Ammon's horn (tissue), 1 donor: ENCODE measurements at regions not wholly inside any gene's neighbourhood (a gene's known extent, or its start where the extent isn't known, plus 50 kb on each side); places are given as distances from the start of the nearest gene placed in this dataset.

ENCODE experiments used
- DNase-seq: peaks from one replicate; pipeline ENCODE4 v3.0.0-alpha.2; 2016; ENCODE audit warnings: low spot score

- peak; percentile 83 for DNase-seq
These were observed 61.5 kb downstream of the TBXT start for GRCh38 chr6:166106076-166106686.

DNA sequence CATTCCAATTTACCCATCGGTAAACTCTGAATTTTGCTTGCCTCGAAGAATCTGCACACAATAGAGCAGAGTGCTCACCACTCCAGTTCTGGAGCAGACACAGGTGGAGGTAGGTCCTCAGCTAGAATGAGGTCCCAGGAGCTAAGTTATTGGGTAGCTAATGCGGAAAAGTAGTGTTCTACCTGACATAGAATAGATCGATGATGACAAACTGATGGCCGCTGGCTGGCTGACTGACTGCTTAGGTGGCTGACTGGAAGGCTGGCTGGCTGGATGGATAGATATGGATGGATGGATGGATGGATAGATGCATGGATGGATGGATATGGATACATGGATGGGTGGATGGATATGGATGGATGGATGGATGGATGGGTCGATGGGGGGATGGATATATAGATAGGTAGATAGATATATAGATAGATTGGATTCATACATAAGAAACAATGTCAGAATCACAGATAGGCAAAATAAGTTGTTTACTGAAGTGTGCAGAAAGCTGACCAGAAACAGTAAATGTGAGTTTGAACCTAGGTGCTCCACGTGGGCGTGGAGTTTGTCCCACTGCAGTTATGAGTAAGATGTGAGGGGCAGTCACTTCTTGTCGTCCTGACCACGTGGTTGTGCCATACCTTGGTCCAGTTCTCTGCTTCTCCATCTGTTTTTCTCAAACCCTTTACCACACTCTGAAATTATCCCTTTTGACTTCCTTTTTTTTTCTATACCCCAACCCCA is 62.1 kb downstream of the TBXT start:
- DNase-seq, result no peak

GRCh38 chr6:166104872-166105271 is 62.8 kb downstream of the TBXT start:
- DNase-seq, result no peak

DNA sequence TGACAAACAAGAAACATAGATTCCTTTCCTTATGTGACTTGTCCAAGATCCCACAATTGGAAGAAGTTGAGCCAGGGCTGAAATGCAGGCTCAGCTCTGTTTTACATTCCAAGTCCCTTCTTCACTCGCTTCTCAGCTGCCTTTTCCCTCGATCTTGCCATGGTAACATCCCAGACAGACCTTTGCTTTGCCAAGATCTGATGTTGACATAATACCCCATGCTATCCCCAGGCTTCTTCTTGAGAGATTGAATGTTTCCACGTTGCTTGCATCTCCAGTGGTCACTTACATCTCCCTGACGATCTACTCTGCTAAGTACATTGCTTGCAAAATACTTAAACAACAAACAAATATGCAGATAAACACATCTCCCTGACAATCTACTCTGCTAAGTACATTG is 63.5 kb downstream of the TBXT start:
- DNase-seq, result no peak

DNA sequence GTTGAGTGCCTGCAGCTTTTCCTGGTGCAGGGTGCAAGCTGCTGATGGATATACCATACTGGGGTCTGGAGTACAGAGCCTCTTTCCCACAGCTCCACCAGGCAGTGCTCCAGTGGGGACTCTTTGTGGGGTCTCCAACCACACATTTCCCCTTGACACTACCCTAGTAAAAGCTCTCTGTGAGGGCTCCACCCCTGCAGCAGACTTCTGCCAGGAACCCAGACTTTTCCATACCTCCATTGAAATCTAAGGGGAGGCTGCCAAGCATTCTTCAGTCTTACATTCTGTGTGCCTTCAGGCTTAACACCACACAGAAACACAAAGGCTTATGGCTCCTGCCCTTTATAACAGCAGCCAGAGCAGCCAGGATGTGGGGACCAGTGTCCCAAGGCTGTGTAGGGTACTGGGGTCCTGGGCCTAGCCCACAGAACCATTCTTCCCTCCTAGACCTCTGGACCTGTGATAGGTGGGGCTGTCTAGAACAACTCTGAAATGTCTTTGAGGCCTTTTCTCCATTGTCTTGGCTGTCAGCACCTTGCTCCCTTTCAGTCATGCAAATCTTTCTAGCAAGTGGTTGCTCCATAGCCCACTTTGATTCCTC is 65.7 kb downstream of the TBXT start:
- no peak for DNase-seq

- DNase-seq, result peak; percentile 46
These were observed 69.6 kb downstream of the TBXT start for GRCh38 chr6:166097914-166098522.

DNA sequence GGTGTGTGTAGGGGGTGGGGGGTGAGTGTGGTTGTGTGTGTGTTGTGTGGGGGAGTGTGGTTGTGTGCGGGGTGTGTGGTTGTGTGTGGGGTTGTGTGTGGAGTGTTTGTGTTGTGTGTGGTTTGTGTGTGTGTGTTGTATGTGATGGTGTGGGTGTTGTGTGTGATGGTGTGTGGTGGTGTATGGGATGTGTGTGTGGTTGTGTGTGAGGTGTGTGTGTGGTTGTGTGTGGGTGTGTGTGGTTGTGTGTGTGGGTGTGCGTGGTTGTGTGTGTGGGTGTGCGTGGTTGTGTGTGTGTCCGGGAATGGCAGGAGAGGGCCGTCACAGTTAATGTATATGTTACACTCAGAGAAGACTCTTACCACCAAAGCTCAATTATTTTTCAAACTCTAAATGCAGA is 79.8 kb downstream of the TBXT start:
- DNase-seq, result no peak

DNA sequence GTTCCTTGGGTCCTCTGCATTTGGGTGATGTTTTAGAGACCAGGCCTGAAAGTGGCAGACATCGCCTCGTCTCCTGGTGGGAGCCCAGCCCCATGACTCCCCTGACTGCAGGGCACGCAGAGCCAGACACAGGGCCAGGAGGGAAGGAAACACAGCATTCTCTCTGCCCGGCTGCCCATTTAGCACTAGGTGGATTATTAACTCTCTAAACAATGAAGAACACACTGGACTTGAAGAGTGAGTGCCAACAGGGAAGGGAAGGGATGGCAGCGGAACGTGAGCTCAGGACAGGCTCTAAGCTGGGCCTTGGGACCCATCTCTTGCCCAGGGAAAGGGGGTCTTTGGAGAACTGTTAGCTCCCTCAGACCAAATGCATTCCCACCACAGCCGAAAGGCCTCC is 80.4 kb downstream of the TBXT start:
- DNase-seq, result no peak

DNA sequence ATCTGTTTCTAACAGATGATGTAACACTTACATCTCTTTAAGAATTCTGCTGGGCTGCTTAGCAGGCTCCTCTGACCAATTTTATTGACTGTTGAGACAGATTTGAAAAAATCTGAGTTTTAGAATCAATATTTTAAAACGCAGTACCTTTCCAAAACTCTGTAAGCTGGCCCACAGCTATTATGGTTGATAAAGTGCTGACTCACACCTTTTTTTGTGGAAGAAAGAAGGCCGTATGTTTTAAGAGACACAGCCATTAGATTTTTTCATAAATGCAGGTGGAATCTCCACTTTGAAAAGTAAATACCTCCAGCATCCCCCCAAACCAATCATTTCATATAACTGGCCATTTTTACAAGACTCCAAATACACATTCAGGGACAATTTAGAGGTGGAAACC is 82.2 kb downstream of the TBXT start:
- no peak for DNase-seq

- DNase-seq, result no peak
These were observed 82.7 kb downstream of the TBXT start for GRCh38 chr6:166084951-166085350.

GRCh38 chr6:166079841-166080240 is 87.8 kb downstream of the TBXT start:
- DNase-seq, result no peak

- DNase-seq, result no peak
These were observed 89.4 kb downstream of the TBXT start for GRCh38 chr6:166078294-166078693.

- no peak for DNase-seq
These were observed 91.0 kb downstream of the TBXT start for GRCh38 chr6:166076625-166077024.

- no peak for DNase-seq
These were observed 91.7 kb downstream of the TBXT start for GRCh38 chr6:166075925-166076324.

DNA sequence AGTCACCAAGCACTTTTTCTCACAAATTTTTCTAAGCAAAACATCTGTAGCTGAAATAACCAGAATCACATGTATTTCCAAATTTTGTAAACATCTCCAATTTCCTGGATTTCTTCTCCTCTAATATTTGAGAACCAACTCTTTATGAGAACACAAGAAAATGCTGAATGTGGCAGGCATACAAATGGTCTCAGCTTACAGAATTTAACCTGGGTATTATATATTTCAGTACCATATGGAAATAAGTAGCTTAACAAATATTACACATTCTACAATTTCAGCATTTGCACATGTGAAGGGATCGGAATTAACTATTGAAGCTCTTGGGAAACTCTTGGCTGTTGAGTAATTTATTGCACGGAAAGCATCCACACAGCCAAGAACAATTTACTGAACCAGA is 92.5 kb downstream of the TBXT start:
- DNase-seq, result no peak

DNA sequence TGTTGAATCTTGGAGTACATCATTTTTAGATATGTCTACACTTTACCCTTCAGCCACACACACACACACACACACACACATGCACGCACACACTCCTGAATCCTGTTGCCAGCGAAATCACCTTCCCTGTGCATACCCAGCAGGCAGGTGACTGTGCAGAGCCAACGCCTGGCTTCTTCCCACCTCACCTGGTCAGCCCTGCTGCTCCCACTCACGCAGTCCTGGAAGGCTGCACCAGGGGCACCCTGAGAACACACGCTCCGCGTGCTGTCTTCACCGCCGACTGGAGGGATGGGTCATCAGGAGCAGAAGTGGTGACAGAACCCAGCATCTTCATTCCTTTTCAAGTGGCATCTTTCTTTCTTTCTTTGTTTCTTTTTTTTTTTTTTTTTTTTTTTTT is 94.6 kb downstream of the TBXT start:
- DNase-seq, result no peak

- no peak for DNase-seq
These were observed 98.9 kb downstream of the TBXT start for GRCh38 chr6:166068768-166069167.

DNA sequence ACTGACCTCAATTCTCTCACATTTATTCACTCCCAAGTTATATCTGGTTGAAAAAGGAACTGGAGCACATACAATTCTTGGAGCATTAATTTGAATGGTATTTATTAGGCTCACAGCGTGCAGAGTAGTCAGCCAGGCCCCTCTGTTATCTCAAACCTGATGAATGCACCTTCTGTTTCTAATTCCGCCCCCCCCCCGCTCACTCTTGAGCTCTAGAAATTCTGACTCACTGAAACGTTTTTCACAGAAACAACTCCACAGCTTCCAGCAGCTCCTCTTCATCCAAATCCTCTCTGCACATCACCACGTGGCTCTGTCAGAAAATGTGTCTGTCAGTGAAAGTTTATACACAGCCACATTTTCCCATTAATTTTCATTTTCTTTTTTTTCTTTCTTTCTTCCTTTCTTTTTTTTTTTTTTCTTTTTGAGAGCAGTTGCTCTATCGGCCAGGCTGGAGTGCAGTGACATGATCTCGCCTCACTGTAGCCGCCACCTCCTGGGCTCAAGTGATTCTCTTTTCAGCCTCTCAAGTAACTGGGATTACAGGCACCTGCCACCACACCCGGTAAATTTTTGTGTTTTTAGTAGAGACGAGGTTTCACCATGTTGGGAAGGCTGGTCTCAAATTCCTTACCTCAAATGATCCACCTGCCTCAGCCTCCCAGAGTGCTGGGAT is 109.4 kb downstream of the TBXT start:
- DNase-seq, result peak; percentile 57

- DNase-seq, result no peak
These were observed 110.2 kb downstream of the TBXT start for GRCh38 chr6:166057431-166057830.

- peak; percentile 64 for DNase-seq
These were observed 111.0 kb downstream of the TBXT start for GRCh38 chr6:166056637-166057036.

- DNase-seq, result no peak
These were observed 111.8 kb downstream of the TBXT start for GRCh38 chr6:166055801-166056200.

GRCh38 chr6:166052837-166053236 is 114.8 kb downstream of the TBXT start:
- DNase-seq, result no peak

DNA sequence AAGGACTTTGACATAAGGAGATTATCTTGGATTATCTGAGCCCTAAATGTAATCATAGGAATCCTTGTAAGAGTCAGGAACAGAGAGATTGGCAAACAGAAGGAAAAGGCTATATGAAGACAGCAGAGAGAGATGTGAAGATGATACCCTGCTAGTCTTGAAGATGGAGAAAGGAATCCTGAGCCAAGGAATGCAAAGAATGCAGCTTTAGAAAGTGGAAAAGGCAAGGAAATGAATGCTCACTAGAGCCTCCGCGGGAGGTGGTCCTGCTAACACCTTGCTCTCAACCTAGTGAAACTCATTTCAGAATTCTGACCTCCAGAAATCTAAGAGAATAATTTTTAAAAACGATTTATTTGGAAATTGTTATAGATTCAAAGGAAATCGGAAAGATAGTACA is 117.1 kb downstream of the TBXT start:
- DNase-seq, result no peak
